Keratinocyte (primary cell): ENCODE measurements at regions not wholly inside any gene's neighbourhood (a gene's known extent, or its start where the extent isn't known, plus 50 kb on each side); places are given as distances from the start of the nearest gene placed in this dataset.

Experiments used
- DNase-seq: peaks from one replicate; pipeline ENCODE4 v3.0.0-alpha.2; 2011; ENCODE audit warnings: low read depth, missing footprints, low spot score
- FAIRE-seq: peaks from 2 replicates; lab custom pipeline; 2011; peaks lifted over from hg19 to GRCh38; lab: Jason Lieb, UNC
- H2AFZ ChIP-seq: 2 replicates; pipeline ENCODE4 v1.6.0; 2012; ENCODE audit warnings: low read length, control low read depth, inconsistent platforms; ENCODE audit not compliant: control insufficient read depth
- H3K27ac ChIP-seq: 2 replicates; pipeline ENCODE4 v1.5.1; 2011; ENCODE audit warnings: low read length; ENCODE audit not compliant: control insufficient read depth, insufficient read depth
- H3K27me3 ChIP-seq: 3 replicates; pipeline ENCODE4 v1.6.0; 2011; ENCODE audit warnings: low read length; ENCODE audit not compliant: control insufficient read depth, insufficient read depth; ENCODE audit errors: extremely low read depth
- H3K36me3 ChIP-seq, 2 experiments: 2 replicates in 1 of 2; 3 replicates in 1 of 2; pipeline ENCODE4 v1.5.1; 2011; ENCODE audit warnings: low read length in 2 of 2, mild to moderate bottlenecking in 1 of 2; ENCODE audit not compliant: control insufficient read depth in 2 of 2, insufficient read depth in 2 of 2; ENCODE audit errors: extremely low read depth in 1 of 2
- H3K4me1 ChIP-seq: 3 replicates; pipeline ENCODE4 v1.5.1; 2011; ENCODE audit warnings: low read length; ENCODE audit not compliant: control insufficient read depth, insufficient read depth; ENCODE audit errors: extremely low read depth
- H3K4me2 ChIP-seq: 3 replicates; pipeline ENCODE4 v1.6.0; 2011; ENCODE audit warnings: low read depth, low read length; ENCODE audit not compliant: control insufficient read depth, insufficient read depth; ENCODE audit errors: extremely low read depth
- H3K4me3 ChIP-seq, 3 experiments: fragments of 200-600 bp in 1 of 3; sonication (generic) in 1 of 3; 2 replicates in 2 of 3; 3 replicates in 1 of 3; pipeline ENCODE4 v1.5.1; 2011 to 2016; ENCODE audit warnings: low read length in 3 of 3, mild to moderate bottlenecking in 3 of 3, control low read depth in 2 of 3, inconsistent platforms in 1 of 3, low read depth in 1 of 3, mixed read lengths in 1 of 3, mixed run types in 1 of 3, moderate library complexity in 1 of 3; ENCODE audit not compliant: control insufficient read depth in 2 of 3, insufficient read depth in 2 of 3; ENCODE audit errors: extremely low read depth in 1 of 3
- H3K79me2 ChIP-seq: 2 replicates; pipeline ENCODE4 v1.6.0; 2012; ENCODE audit warnings: low read length; ENCODE audit not compliant: control insufficient read depth, insufficient read depth
- H3K9ac ChIP-seq: 3 replicates; pipeline ENCODE4 v1.6.0; 2011; ENCODE audit warnings: low read length; ENCODE audit not compliant: control insufficient read depth, insufficient read depth; ENCODE audit errors: extremely low read depth
- H3K9me1 ChIP-seq: 3 replicates; pipeline ENCODE4 v1.6.0; 2011; ENCODE audit warnings: low read length; ENCODE audit not compliant: control insufficient read depth, insufficient read depth; ENCODE audit errors: extremely low read depth
- H3K9me3 ChIP-seq: 2 replicates; pipeline ENCODE4 v1.5.1; 2012; ENCODE audit warnings: low read depth, low read length; ENCODE audit not compliant: control insufficient read depth
- H4K20me1 ChIP-seq: 3 replicates; pipeline ENCODE4 v1.6.0; 2011; ENCODE audit warnings: low read length; ENCODE audit not compliant: control insufficient read depth, insufficient read depth; ENCODE audit errors: extremely low read depth
- EZH2 ChIP-seq: IDR thresholded peaks from one replicate; pipeline ENCODE4 v1.6.1; 2012; ENCODE audit warnings: inconsistent platforms, mild to moderate bottlenecking, low read length, moderate library complexity
- dilution Hi-C: fragments of 300-500 bp; cut with MboI; formaldehyde crosslinking; loops from one replicate; pipeline ENCODE4 v1.7.0; 2020; ENCODE audit warnings: low sequenced_read_pairs; ENCODE audit not compliant: extremely low pct_ligation_motif_present
- TF ChIP-seq, protein P1 (sequence below), 3 experiments: IDR thresholded peaks in 1 of 3; conservative IDR thresholded peaks in 1 of 3; optimal IDR thresholded peaks in 1 of 3; 2 replicates in 2 of 3; 3 replicates in 1 of 3; pipeline versions ENCODE3 to v1.5.1; 2011; ENCODE audit warnings: low read length in 3 of 3, mild to moderate bottlenecking in 3 of 3, moderate library complexity in 2 of 3, control low read depth in 1 of 3, inconsistent platforms in 1 of 3; ENCODE audit not compliant: insufficient read depth in 2 of 3; ENCODE audit errors: extremely low read depth in 1 of 3

- Histone ChIP-seq H3K27ac (no peak overlapping the region), H3K9ac (no peak overlapping the region), H2AFZ (no peak overlapping the region), H3K27me3 (no peaks in the 10 kb centered on the region), H3K4me2 (no peak overlapping the region), H3K4me1 (no peaks in the 10 kb centered on the region), H3K9me3 (no peaks in the 10 kb centered on the region), H3K79me2 (no peaks in the 10 kb centered on the region), H3K4me3 (no peak overlapping the region), H3K36me3 (no peaks in the 10 kb centered on the region), H3K9me1 (no peaks in the 10 kb centered on the region), H4K20me1 (no peaks in the 10 kb centered on the region)
- dilution Hi-C loops = no loop called here
- no peak for DNase-seq
- TF ChIP-seq, protein P1, sequence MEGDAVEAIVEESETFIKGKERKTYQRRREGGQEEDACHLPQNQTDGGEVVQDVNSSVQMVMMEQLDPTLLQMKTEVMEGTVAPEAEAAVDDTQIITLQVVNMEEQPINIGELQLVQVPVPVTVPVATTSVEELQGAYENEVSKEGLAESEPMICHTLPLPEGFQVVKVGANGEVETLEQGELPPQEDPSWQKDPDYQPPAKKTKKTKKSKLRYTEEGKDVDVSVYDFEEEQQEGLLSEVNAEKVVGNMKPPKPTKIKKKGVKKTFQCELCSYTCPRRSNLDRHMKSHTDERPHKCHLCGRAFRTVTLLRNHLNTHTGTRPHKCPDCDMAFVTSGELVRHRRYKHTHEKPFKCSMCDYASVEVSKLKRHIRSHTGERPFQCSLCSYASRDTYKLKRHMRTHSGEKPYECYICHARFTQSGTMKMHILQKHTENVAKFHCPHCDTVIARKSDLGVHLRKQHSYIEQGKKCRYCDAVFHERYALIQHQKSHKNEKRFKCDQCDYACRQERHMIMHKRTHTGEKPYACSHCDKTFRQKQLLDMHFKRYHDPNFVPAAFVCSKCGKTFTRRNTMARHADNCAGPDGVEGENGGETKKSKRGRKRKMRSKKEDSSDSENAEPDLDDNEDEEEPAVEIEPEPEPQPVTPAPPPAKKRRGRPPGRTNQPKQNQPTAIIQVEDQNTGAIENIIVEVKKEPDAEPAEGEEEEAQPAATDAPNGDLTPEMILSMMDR (optimal IDR thresholded peaks at IDR 0.05 in 1 of 3, IDR thresholded peaks at IDR 0.05 in 1 of 3, conservative IDR thresholded peaks at IDR 0.05 in 1 of 3; ENCODE audit: extremely low read depth in 1 of 3, insufficient read depth in 2 of 3, low read length in 3 of 3) = no peak
- no peak for TF ChIP-seq EZH2
- no peak for FAIRE-seq
These were observed 353.2 kb downstream of the IRX1 start for GRCh38 chr5:3948838-3949237.

- Histone ChIP-seq H2AFZ (no peak overlapping the region), H3K27ac (no peak overlapping the region), H3K36me3 (no peaks in the 10 kb centered on the region), H4K20me1 (no peaks in the 10 kb centered on the region), H3K9me1 (no peaks in the 10 kb centered on the region), H3K79me2 (no peaks in the 10 kb centered on the region), H3K4me2 (no peak overlapping the region), H3K4me1 (no peaks in the 10 kb centered on the region), H3K9me3 (peaks cover 3% of the 10 kb centered on the region), H3K9ac (no peak overlapping the region), H3K27me3 (no peaks in the 10 kb centered on the region), H3K4me3 (no peak overlapping the region)
- no peak for DNase-seq
- no peak for FAIRE-seq
- TF ChIP-seq, protein P1 (optimal IDR thresholded peaks at IDR 0.05 in 1 of 3, IDR thresholded peaks at IDR 0.05 in 1 of 3, conservative IDR thresholded peaks at IDR 0.05 in 1 of 3; ENCODE audit: extremely low read depth in 1 of 3, insufficient read depth in 2 of 3, low read length in 3 of 3) = no peak
- no peak for TF ChIP-seq EZH2
- dilution Hi-C loops = no loop called here
These were observed 358.6 kb downstream of the IRX1 start for GRCh38 chr5:3954199-3954598.
